OCI-LY3 (cell line): ENCODE measurements at regions not wholly inside any gene's neighbourhood (a gene's known extent, or its start where the extent isn't known, plus 50 kb on each side); places are given as distances from the start of the nearest gene placed in this dataset.

ENCODE experiments used
- CTCF ChIP-seq: fragments of 200-600, 300-600 bp; sonication (generic); IDR thresholded peaks from 2 replicates; pipeline ENCODE4 v1.5.1; 2014; ENCODE audit warnings: antibody characterized with exemption, low read length, low read depth
- EZH2phosphoT487 ChIP-seq: fragments of 200-600 bp; shearing (Covaris generic); IDR thresholded peaks from 2 replicates; pipeline ENCODE4 v1.6.1; 2018; ENCODE audit warnings: antibody characterized with exemption, mixed run types, low read depth

DNA sequence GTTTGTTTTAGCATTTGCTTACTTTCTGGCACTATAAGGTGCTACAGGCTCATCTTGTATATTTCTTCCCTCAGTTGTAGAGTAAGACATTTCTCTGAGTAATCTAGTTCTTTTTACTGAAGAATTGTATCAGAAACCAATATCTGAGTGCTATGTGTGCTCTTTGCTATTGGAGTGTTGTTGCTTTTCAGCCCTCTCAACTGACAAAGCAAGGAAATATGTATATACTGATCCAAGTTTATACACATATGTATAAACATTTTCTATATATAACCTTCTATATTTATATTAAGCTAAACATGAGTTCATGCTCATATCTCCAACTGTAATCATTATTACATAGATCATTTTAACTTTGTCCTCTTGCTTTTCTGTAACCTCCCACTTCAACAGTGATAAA, 405.7 kb downstream of the RFPL4B start:
- TF ChIP-seq EZH2phosphoT487: no peak
- TF ChIP-seq CTCF: no peak
